ENCODE measurements at regions not wholly inside any gene's neighbourhood (a gene's known extent, or its start where the extent isn't known, plus 50 kb on each side); places are given as distances from the start of the nearest gene placed in this dataset.

DNA sequence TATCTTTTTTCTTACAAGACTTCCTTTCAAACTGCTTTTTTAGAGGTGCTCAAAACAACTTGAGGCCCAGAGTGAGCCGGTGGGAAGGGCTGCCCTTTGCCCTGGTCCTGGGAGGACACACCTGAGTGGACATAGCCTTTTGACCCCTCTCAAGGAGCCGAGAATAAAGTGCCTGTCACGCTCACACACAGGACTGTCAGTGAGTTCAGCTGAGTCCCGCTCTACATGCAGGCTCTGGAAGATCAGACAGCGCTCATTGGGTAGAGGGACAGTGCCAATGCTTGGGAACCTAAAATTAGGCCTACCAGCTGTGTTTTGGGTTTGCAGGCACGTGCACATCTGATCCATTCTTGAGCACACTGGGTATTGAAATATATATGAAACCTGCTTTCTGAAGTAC, 387.8 kb downstream of the CD83 start:
- no peak overlapping the region for H4K8ac ChIP-seq (ENCODE audit: low read length)
- H3K27ac ChIP-seq (ENCODE audit: low read length, poor library complexity, severe bottlenecking), result no peak overlapping the region
- H2BK12ac ChIP-seq (ENCODE audit: low read length in 2 of 2), result no peak overlapping the region
- H3K4ac ChIP-seq (ENCODE audit: low read depth in 1 of 2, low read length in 2 of 2), result no peak overlapping the region
- no peak overlapping the region for H3K18ac ChIP-seq (ENCODE audit: low read depth in 1 of 2, low read length in 2 of 2)
- H2BK15ac ChIP-seq (ENCODE audit: low read depth, poor library complexity, severe bottlenecking), result no peak overlapping the region
- no peaks in the 10 kb centered on the region for H3K9me3 ChIP-seq (ENCODE audit: control insufficient read depth, low read length)
- H2BK5ac ChIP-seq (ENCODE audit: low read depth, low read length, poor library complexity, severe bottlenecking), result no peak overlapping the region
- no peak overlapping the region for H2AK5ac ChIP-seq (ENCODE audit: low read length, severe bottlenecking)
- no peak overlapping the region for H4K91ac ChIP-seq (ENCODE audit: low read length)
- no peaks in the 10 kb centered on the region for H3K27me3 ChIP-seq (ENCODE audit: control insufficient read depth in 1 of 2, insufficient read depth in 1 of 2, low read length in 2 of 2)
- H3K4me1 ChIP-seq (ENCODE audit: control insufficient read depth, insufficient read depth, low read depth, low read length), result no peaks in the 10 kb centered on the region
- H3K4me2 ChIP-seq (ENCODE audit: low read length, poor library complexity, severe bottlenecking), result no peak overlapping the region
- no peak overlapping the region for H2AFZ ChIP-seq (ENCODE audit: low read depth, low read length)
- no peak overlapping the region for H3K23ac ChIP-seq (ENCODE audit: low read length in 2 of 2)
- H3K79me1 ChIP-seq (replicated peaks; ENCODE audit: low read length, poor library complexity, severe bottlenecking), result no peaks in the 10 kb centered on the region
- 76% methylated on average over 5 of the region's 6 CpGs for WGBS
- H2BK120ac ChIP-seq (ENCODE audit: low read depth, low read length), result no peak overlapping the region
- no peak overlapping the region for H3K9ac ChIP-seq (ENCODE audit: low read length)
- no peak overlapping the region for H3K14ac ChIP-seq (ENCODE audit: low read length in 2 of 2)
- no peaks in the 10 kb centered on the region for H3K36me3 ChIP-seq (ENCODE audit: control insufficient read depth in 1 of 2, insufficient read depth in 2 of 2, low read depth in 1 of 2, low read length in 2 of 2)
- no peak for DNase-seq
- no peak overlapping the region for H3K4me3 ChIP-seq (ENCODE audit: insufficient read depth in 1 of 2, low read depth in 1 of 2, low read length in 2 of 2)

DNA sequence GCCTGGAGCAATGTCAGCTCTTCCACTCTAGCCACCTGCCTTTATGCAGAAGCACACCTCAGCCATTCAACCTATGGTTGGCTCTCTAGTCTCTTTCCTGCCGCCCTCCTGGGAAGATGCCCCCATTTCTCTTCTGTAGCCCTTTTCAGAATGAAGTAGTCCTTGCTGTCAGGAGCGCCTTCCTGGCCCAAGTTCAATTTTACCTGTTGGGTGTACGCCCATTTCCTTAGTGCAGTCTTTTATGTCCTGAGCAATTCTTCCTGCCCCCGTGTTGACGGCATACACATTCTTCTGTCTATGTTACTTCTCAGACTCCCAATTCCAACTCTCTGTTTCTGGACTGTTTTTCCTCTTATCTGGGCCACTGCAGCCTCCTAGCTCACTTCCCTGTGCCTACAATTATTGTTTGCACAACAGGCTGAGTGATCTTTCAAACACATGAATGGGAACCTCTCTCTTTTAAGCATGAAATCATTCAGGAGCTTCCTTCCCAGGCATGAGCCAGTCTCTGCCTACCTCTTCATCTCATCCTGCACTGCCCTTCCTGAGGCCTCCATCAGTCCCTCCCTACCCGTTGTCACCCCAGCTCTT, 389.2 kb downstream of the CD83 start:
- DNase-seq, result no peak
- no peaks in the 10 kb centered on the region for H3K36me3 ChIP-seq (ENCODE audit: control insufficient read depth in 1 of 2, insufficient read depth in 2 of 2, low read depth in 1 of 2, low read length in 2 of 2)
- no peak overlapping the region for H4K8ac ChIP-seq (ENCODE audit: low read length)
- H3K4me1 ChIP-seq (ENCODE audit: control insufficient read depth, insufficient read depth, low read depth, low read length), result no peaks in the 10 kb centered on the region
- H3K9ac ChIP-seq (ENCODE audit: low read length), result no peak overlapping the region
- H3K4me3 ChIP-seq (ENCODE audit: insufficient read depth in 1 of 2, low read depth in 1 of 2, low read length in 2 of 2), result no peak overlapping the region
- 93% methylated on average over 5 of the region's 6 CpGs for WGBS
- H3K14ac ChIP-seq (ENCODE audit: low read length in 2 of 2), result no peak overlapping the region
- no peak overlapping the region for H2BK15ac ChIP-seq (ENCODE audit: low read depth, poor library complexity, severe bottlenecking)
- no peak overlapping the region for H3K18ac ChIP-seq (ENCODE audit: low read depth in 1 of 2, low read length in 2 of 2)
- H4K91ac ChIP-seq (ENCODE audit: low read length), result no peak overlapping the region
- H3K4me2 ChIP-seq (ENCODE audit: low read length, poor library complexity, severe bottlenecking), result no peak overlapping the region
- no peak overlapping the region for H3K27ac ChIP-seq (ENCODE audit: low read length, poor library complexity, severe bottlenecking)
- H2BK120ac ChIP-seq (ENCODE audit: low read depth, low read length), result no peak overlapping the region
- H2BK5ac ChIP-seq (ENCODE audit: low read depth, low read length, poor library complexity, severe bottlenecking), result no peak overlapping the region
- H2AK5ac ChIP-seq (ENCODE audit: low read length, severe bottlenecking), result no peak overlapping the region
- H2BK12ac ChIP-seq (ENCODE audit: low read length in 2 of 2), result no peak overlapping the region
- no peak overlapping the region for H3K23ac ChIP-seq (ENCODE audit: low read length in 2 of 2)
- H2AFZ ChIP-seq (ENCODE audit: low read depth, low read length), result no peak overlapping the region
- H3K4ac ChIP-seq (ENCODE audit: low read depth in 1 of 2, low read length in 2 of 2), result no peak overlapping the region
- H3K79me1 ChIP-seq (replicated peaks; ENCODE audit: low read length, poor library complexity, severe bottlenecking), result no peaks in the 10 kb centered on the region
- no peaks in the 10 kb centered on the region for H3K9me3 ChIP-seq (ENCODE audit: control insufficient read depth, low read length)
- H3K27me3 ChIP-seq (ENCODE audit: control insufficient read depth in 1 of 2, insufficient read depth in 1 of 2, low read length in 2 of 2), result peaks cover 0 to 4% of the 10 kb centered on the region in 2 experiments

DNA sequence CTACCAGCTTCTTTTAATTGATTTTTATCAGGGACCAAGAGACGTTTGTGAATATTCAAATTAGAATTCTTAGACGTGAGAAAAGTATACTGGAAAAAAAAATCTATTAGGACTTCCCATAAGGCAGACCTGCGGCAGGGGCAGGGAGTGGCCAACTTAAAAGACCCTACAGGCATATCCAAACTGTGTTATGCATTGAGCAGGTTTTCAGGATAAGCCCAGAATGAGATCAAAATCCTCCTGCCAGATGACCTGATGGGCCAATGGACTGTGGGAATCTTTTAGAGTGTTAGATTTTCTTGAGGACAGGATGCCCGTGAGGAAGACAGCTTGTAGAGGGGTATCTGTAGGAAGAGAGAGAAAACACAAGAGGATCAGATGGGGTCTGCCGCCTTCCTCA, 391.5 kb downstream of the CD83 start:
- H4K8ac ChIP-seq (ENCODE audit: low read length), result no peak overlapping the region
- 93% methylated on average over 4 of the region's 5 CpGs for WGBS
- H3K4me2 ChIP-seq (ENCODE audit: low read length, poor library complexity, severe bottlenecking), result no peak overlapping the region
- no peak overlapping the region for H2BK15ac ChIP-seq (ENCODE audit: low read depth, poor library complexity, severe bottlenecking)
- H3K27ac ChIP-seq (ENCODE audit: low read length, poor library complexity, severe bottlenecking), result no peak overlapping the region
- no peak for DNase-seq
- H3K4me3 ChIP-seq (ENCODE audit: insufficient read depth in 1 of 2, low read depth in 1 of 2, low read length in 2 of 2), result no peak overlapping the region
- H2BK5ac ChIP-seq (ENCODE audit: low read depth, low read length, poor library complexity, severe bottlenecking), result no peak overlapping the region
- no peak overlapping the region for H3K4ac ChIP-seq (ENCODE audit: low read depth in 1 of 2, low read length in 2 of 2)
- H3K27me3 ChIP-seq (ENCODE audit: control insufficient read depth in 1 of 2, insufficient read depth in 1 of 2, low read length in 2 of 2), result peaks cover 0 to 7% of the 10 kb centered on the region in 2 experiments
- H3K79me1 ChIP-seq (replicated peaks; ENCODE audit: low read length, poor library complexity, severe bottlenecking), result no peaks in the 10 kb centered on the region
- H3K23ac ChIP-seq (ENCODE audit: low read length in 2 of 2), result no peak overlapping the region
- H2AFZ ChIP-seq (ENCODE audit: low read depth, low read length), result no peak overlapping the region
- no peak overlapping the region for H4K91ac ChIP-seq (ENCODE audit: low read length)
- no peaks in the 10 kb centered on the region for H3K36me3 ChIP-seq (ENCODE audit: control insufficient read depth in 1 of 2, insufficient read depth in 2 of 2, low read depth in 1 of 2, low read length in 2 of 2)
- no peak overlapping the region for H2BK120ac ChIP-seq (ENCODE audit: low read depth, low read length)
- no peak overlapping the region for H2BK12ac ChIP-seq (ENCODE audit: low read length in 2 of 2)
- H3K18ac ChIP-seq (ENCODE audit: low read depth in 1 of 2, low read length in 2 of 2), result no peak overlapping the region
- H3K14ac ChIP-seq (ENCODE audit: low read length in 2 of 2), result no peak overlapping the region
- no peak overlapping the region for H2AK5ac ChIP-seq (ENCODE audit: low read length, severe bottlenecking)
- H3K9me3 ChIP-seq (ENCODE audit: control insufficient read depth, low read length), result no peaks in the 10 kb centered on the region
- no peaks in the 10 kb centered on the region for H3K4me1 ChIP-seq (ENCODE audit: control insufficient read depth, insufficient read depth, low read depth, low read length)
- H3K9ac ChIP-seq (ENCODE audit: low read length), result no peak overlapping the region

DNA sequence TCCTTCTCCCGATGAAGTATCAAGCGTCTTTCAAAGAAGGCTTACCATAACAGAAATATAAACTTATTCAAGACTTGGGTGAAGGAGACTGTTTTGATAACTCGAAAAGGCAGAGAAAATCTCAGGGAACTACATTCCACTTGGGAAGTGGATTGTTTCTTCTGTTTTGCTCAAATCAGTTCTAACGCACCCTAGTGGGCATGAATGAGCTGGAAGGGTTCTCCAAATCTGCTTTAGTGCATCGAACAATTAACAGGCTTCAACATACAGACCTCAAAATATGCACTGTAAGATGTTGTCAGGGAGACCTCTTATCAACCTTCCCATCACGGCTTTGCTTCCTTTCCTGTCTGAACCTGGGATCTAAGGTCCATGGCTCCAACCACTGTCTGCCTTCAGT, 392.5 kb downstream of the CD83 start:
- no peaks in the 10 kb centered on the region for H3K79me1 ChIP-seq (replicated peaks; ENCODE audit: low read length, poor library complexity, severe bottlenecking)
- H2AFZ ChIP-seq (ENCODE audit: low read depth, low read length), result no peak overlapping the region
- H2BK5ac ChIP-seq (ENCODE audit: low read depth, low read length, poor library complexity, severe bottlenecking), result no peak overlapping the region
- no peak overlapping the region for H2AK5ac ChIP-seq (ENCODE audit: low read length, severe bottlenecking)
- no peak overlapping the region for H3K23ac ChIP-seq (ENCODE audit: low read length in 2 of 2)
- H3K9ac ChIP-seq (ENCODE audit: low read length), result no peak overlapping the region
- H3K36me3 ChIP-seq (ENCODE audit: control insufficient read depth in 1 of 2, insufficient read depth in 2 of 2, low read depth in 1 of 2, low read length in 2 of 2), result no peaks in the 10 kb centered on the region
- no peaks in the 10 kb centered on the region for H3K4me1 ChIP-seq (ENCODE audit: control insufficient read depth, insufficient read depth, low read depth, low read length)
- H3K4ac ChIP-seq (ENCODE audit: low read depth in 1 of 2, low read length in 2 of 2), result no peak overlapping the region
- no peak overlapping the region for H2BK120ac ChIP-seq (ENCODE audit: low read depth, low read length)
- WGBS, result 85% methylated on average over 4 of the region's 6 CpGs
- H3K9me3 ChIP-seq (ENCODE audit: control insufficient read depth, low read length), result no peaks in the 10 kb centered on the region
- no peak overlapping the region for H2BK12ac ChIP-seq (ENCODE audit: low read length in 2 of 2)
- no peak overlapping the region for H3K4me2 ChIP-seq (ENCODE audit: low read length, poor library complexity, severe bottlenecking)
- H4K8ac ChIP-seq (ENCODE audit: low read length), result no peak overlapping the region
- no peak for DNase-seq
- H4K91ac ChIP-seq (ENCODE audit: low read length), result no peak overlapping the region
- H3K14ac ChIP-seq (ENCODE audit: low read length in 2 of 2), result no peak overlapping the region
- no peak overlapping the region for H3K18ac ChIP-seq (ENCODE audit: low read depth in 1 of 2, low read length in 2 of 2)
- H3K4me3 ChIP-seq (ENCODE audit: insufficient read depth in 1 of 2, low read depth in 1 of 2, low read length in 2 of 2), result no peak overlapping the region
- no peak overlapping the region for H2BK15ac ChIP-seq (ENCODE audit: low read depth, poor library complexity, severe bottlenecking)
- H3K27me3 ChIP-seq (ENCODE audit: control insufficient read depth in 1 of 2, insufficient read depth in 1 of 2, low read length in 2 of 2), result peaks cover 0 to 7% of the 10 kb centered on the region in 2 experiments
- no peak overlapping the region for H3K27ac ChIP-seq (ENCODE audit: low read length, poor library complexity, severe bottlenecking)

Data from mesenchymal stem cell (in vitro differentiated cells and primary cell).